IPS-20b (cell line): ENCODE measurements at regions not wholly inside any gene's neighbourhood (a gene's known extent, or its start where the extent isn't known, plus 50 kb on each side); places are given as distances from the start of the nearest gene placed in this dataset.
"Not testable (repeated sequence)": the region's sequence is repeated elsewhere in the genome, so short reads cannot be mapped to it uniquely, and the experiment has no call there.

Source experiments
- H3K27ac ChIP-seq: one replicate; pipeline ENCODE4 v1.5.1; 2013; ENCODE audit warnings: low read length
- H3K27me3 ChIP-seq: 2 replicates; pipeline ENCODE4 v1.6.1; 2013; ENCODE audit warnings: mild to moderate bottlenecking, low read length, inconsistent platforms; ENCODE audit not compliant: insufficient read depth
- H3K36me3 ChIP-seq: 2 replicates; pipeline ENCODE4 v1.6.1; 2013; ENCODE audit warnings: low read depth, mild to moderate bottlenecking, inconsistent platforms, low read length, moderate library complexity; ENCODE audit not compliant: insufficient read depth
- H3K4me1 ChIP-seq: 2 replicates; pipeline ENCODE4 v1.6.1; 2013; ENCODE audit warnings: mild to moderate bottlenecking, control low read depth, inconsistent platforms, low read length, moderate library complexity; ENCODE audit not compliant: insufficient read depth
- H3K4me3 ChIP-seq: 2 replicates; pipeline ENCODE4 v1.5.1; 2013; ENCODE audit warnings: mild to moderate bottlenecking, low read length, inconsistent platforms
- H3K9ac ChIP-seq: 2 replicates; pipeline ENCODE4 v1.6.1; 2013; ENCODE audit warnings: low read depth, mild to moderate bottlenecking, inconsistent platforms, low read length, moderate library complexity
- H3K9me3 ChIP-seq: 2 replicates; pipeline ENCODE4 v1.6.1; 2013; ENCODE audit warnings: mild to moderate bottlenecking, low read depth, low read length, inconsistent platforms; ENCODE audit not compliant: insufficient read depth

DNA sequence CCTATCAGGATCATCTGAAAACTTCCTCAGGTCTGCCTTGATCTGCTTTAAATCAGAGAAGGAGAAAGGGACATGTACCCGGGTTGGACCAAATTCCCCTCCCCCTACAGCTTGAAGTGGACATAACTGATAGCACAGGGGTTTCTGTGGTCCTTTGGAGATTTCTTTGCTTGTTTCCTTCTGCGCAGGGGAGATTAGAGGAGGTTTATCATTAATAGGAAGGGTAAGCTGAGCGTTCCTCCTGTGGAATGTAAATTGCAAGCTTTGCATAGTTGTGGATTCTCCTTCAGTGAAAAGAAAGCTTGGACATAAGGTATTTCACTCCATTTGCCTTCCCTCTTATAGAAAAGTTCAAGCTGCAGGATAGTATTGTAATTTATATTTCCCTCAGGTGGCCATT, 936.0 kb downstream of the DIPK2A start:
- H3K36me3 ChIP-seq, H3K27me3 ChIP-seq, H3K9me3 ChIP-seq, H3K9ac ChIP-seq, H3K4me3 ChIP-seq, H3K4me1 ChIP-seq, H3K27ac ChIP-seq: not testable (repeated sequence)

GRCh38 chr3:144912968-144913367, 941.3 kb downstream of the DIPK2A start:
- no peak overlapping the region for H3K9ac ChIP-seq
- H3K27me3 ChIP-seq: no peaks in the 10 kb centered on the region
- H3K9me3 ChIP-seq: no peaks in the 10 kb centered on the region; the same call in 1 of the 2 replicates
- no peak overlapping the region for H3K27ac ChIP-seq
- no peak overlapping the region for H3K4me3 ChIP-seq
- H3K4me1 ChIP-seq: no peaks in the 10 kb centered on the region
- no peaks in the 10 kb centered on the region for H3K36me3 ChIP-seq

DNA sequence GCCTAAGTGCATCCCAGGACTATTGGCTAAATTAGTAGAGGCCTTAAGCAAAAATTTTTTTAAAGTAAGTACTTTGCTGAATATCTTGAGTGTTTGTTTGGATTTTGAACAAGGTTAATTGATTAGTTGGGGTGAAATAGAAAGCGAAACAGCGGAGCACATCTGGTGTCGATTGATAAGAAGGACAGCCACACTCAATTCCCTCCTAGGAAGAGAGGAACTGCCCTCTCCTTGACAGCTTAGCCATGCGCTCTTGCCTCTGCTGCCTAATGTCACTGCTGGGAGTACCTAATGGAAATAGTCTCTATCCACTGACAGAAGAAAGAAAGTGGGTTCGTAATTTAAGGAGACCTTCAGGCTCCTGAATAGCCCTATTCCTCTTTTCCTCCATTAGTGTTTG, 943.6 kb downstream of the DIPK2A start:
- H3K4me3 ChIP-seq: no peak overlapping the region
- no peaks in the 10 kb centered on the region for H3K4me1 ChIP-seq
- H3K27ac ChIP-seq: no peak overlapping the region
- no peaks in the 10 kb centered on the region for H3K27me3 ChIP-seq
- H3K36me3 ChIP-seq: no peaks in the 10 kb centered on the region
- no peak overlapping the region for H3K9ac ChIP-seq
- no peaks in the 10 kb centered on the region for H3K9me3 ChIP-seq

DNA sequence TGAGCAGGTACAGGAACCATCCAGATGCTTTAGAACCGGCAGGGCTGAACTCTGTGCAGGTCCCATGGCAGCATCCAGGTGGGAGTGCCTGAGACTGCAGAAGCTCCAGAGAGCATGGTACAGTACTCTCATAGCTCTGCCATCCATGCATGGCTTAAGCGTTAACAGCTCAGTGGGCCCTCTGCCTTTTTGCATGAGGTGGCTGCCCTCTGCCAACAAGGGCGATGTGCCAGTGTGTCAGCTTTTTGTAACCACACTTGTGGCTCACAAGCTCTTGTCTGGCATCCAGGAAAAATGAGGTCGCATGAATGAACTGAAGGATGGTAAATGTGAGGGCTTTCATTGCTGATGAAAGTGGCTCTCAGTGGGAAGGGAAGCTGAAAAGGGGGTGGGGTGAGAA, 950.1 kb downstream of the DIPK2A start:
- Histone ChIP-seq H3K27me3 (no peaks in the 10 kb centered on the region), H3K9me3 (no peaks in the 10 kb centered on the region), H3K36me3 (no peaks in the 10 kb centered on the region), H3K9ac (no peak overlapping the region), H3K4me3 (no peak overlapping the region), H3K4me1 (no peaks in the 10 kb centered on the region), H3K27ac (no peak overlapping the region)

- H3K4me1 ChIP-seq: no peaks in the 10 kb centered on the region
- no peak overlapping the region for H3K9ac ChIP-seq
- no peaks in the 10 kb centered on the region for H3K9me3 ChIP-seq
- no peak overlapping the region for H3K4me3 ChIP-seq
- no peak overlapping the region for H3K27ac ChIP-seq
- no peaks in the 10 kb centered on the region for H3K27me3 ChIP-seq
- no peaks in the 10 kb centered on the region for H3K36me3 ChIP-seq
These were observed 951.6 kb downstream of the DIPK2A start for GRCh38 chr3:144923046-144923775.

GRCh38 chr3:144930431-144930830, 958.8 kb downstream of the DIPK2A start:
- H3K9ac ChIP-seq: no peak overlapping the region
- H3K4me1 ChIP-seq: no peaks in the 10 kb centered on the region
- H3K27ac ChIP-seq: no peak overlapping the region
- H3K4me3 ChIP-seq: no peak overlapping the region
- H3K36me3 ChIP-seq: no peaks in the 10 kb centered on the region
- H3K27me3 ChIP-seq: no peaks in the 10 kb centered on the region
- no peaks in the 10 kb centered on the region for H3K9me3 ChIP-seq

- Histone ChIP-seq H3K27me3 (no peaks in the 10 kb centered on the region), H3K36me3 (no peaks in the 10 kb centered on the region), H3K4me1 (no peaks in the 10 kb centered on the region), H3K9me3 (no peaks in the 10 kb centered on the region), H3K9ac (no peak overlapping the region), H3K4me3 (no peak overlapping the region), H3K27ac (no peak overlapping the region)
These were observed 960.0 kb downstream of the DIPK2A start for GRCh38 chr3:144931590-144931989.

GRCh38 chr3:144942093-144942837, 970.6 kb downstream of the DIPK2A start:
- H3K4me1 ChIP-seq: no peaks in the 10 kb centered on the region
- no peaks in the 10 kb centered on the region for H3K36me3 ChIP-seq
- H3K27ac ChIP-seq: no peak overlapping the region
- no peaks in the 10 kb centered on the region for H3K27me3 ChIP-seq
- H3K9ac ChIP-seq: no peak overlapping the region
- H3K4me3 ChIP-seq: no peak overlapping the region
- H3K9me3 ChIP-seq: no peaks in the 10 kb centered on the region

GRCh38 chr3:144942838-144943197, 971.2 kb downstream of the DIPK2A start:
- H3K4me3 ChIP-seq: no peak overlapping the region
- no peaks in the 10 kb centered on the region for H3K36me3 ChIP-seq
- no peaks in the 10 kb centered on the region for H3K4me1 ChIP-seq
- no peak overlapping the region for H3K9ac ChIP-seq
- no peak overlapping the region for H3K27ac ChIP-seq
- no peaks in the 10 kb centered on the region for H3K9me3 ChIP-seq
- H3K27me3 ChIP-seq: no peaks in the 10 kb centered on the region

GRCh38 chr3:144947895-144948294, 976.3 kb downstream of the DIPK2A start:
- no peak overlapping the region for H3K27ac ChIP-seq
- H3K9me3 ChIP-seq: peaks cover 9% of the 10 kb centered on the region; the same call in 1 of the 2 replicates
- no peak overlapping the region for H3K9ac ChIP-seq
- no peak overlapping the region for H3K4me3 ChIP-seq
- H3K4me1 ChIP-seq: no peaks in the 10 kb centered on the region
- no peaks in the 10 kb centered on the region for H3K36me3 ChIP-seq
- H3K27me3 ChIP-seq: no peaks in the 10 kb centered on the region

DNA sequence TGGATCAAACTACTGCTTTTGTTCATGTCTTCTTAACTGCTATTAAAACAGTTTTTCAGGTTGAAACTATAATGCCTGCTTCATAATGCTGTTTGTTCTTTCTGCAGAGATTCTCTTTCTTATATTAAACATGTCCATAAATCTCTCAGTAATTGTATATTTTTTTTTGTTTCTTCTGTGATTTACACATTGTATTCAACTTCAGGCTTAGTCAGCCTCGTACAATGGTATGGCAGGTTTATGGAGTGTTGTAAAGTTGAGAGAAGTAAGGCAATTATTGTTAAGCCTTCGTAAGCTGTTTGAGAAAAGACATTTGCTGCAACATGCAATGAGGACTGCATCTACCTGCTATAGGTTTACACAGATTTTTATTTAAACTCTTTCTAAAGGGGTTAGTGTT, 977.1 kb downstream of the DIPK2A start:
- H3K9me3 ChIP-seq: peaks cover 9% of the 10 kb centered on the region; the same call in 1 of the 2 replicates
- no peak overlapping the region for H3K27ac ChIP-seq
- H3K27me3 ChIP-seq: no peaks in the 10 kb centered on the region
- H3K4me1 ChIP-seq: no peaks in the 10 kb centered on the region
- no peak overlapping the region for H3K4me3 ChIP-seq
- H3K9ac ChIP-seq: no peak overlapping the region
- no peaks in the 10 kb centered on the region for H3K36me3 ChIP-seq

DNA sequence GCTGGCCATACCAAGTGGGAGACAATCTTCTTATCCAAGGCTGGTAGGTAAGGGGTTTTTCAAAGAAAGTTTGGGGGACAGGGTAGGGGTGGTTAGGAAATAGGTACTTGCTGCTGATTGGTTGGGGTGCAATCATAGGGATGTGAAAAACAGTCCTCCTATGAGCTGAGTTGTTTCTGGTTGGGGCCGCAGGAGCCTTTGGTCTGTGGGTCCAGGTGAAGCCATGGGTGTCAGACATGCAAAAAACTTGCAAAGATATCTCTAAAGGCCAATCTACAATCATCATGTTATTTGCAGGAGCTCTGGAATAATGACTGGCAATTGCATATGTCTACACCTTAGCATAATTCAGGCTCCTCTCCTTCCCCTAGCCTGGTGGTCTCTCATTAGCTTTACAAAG, 982.3 kb downstream of the DIPK2A start:
- Histone ChIP-seq H3K4me3 (no peak overlapping the region), H3K9me3 (peaks cover 9% of the 10 kb centered on the region; the same call in 1 of the 2 replicates)

More for the DNA sequence above, 982.3 kb downstream of the DIPK2A start:
- Histone ChIP-seq H3K36me3 (no peaks in the 10 kb centered on the region), H3K9ac (no peak overlapping the region), H3K27me3 (no peaks in the 10 kb centered on the region), H3K27ac (no peak overlapping the region), H3K4me1 (no peaks in the 10 kb centered on the region; the same call in 1 of the 2 replicates)
